ENCODE measurements at regions not wholly inside any gene's neighbourhood (a gene's known extent, or its start where the extent isn't known, plus 50 kb on each side); places are given as distances from the start of the nearest gene placed in this dataset.
"Not testable (repeated sequence)": the region's sequence is repeated elsewhere in the genome, so short reads cannot be mapped to it uniquely, and the experiment has no call there.

DNA sequence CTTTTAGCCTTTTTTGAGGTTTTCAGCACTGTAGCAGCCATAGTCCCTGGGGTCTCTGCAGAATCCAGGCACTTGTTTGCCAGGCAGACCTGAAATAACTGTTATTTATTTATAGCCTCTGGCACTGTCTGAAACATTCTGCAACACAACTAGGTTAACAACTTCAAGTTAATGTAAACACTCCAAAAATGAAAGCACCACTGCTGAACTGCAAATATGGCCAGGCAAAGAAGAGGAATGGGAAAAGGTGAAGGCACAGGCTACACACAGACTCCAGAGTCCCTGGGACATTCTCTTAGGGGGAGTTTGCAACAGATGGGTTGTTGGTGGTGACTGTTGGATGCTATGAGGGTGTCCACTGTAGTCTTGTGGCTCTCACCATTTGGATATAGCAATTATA is 369.0 kb downstream of the MAT2B start:
- TF ChIP-seq, protein P1, sequence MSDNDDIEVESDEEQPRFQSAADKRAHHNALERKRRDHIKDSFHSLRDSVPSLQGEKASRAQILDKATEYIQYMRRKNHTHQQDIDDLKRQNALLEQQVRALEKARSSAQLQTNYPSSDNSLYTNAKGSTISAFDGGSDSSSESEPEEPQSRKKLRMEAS (IDR thresholded peaks at IDR 0.05; ENCODE audit: low read depth, low read length) = no peak
- TF ChIP-seq, protein P2, sequence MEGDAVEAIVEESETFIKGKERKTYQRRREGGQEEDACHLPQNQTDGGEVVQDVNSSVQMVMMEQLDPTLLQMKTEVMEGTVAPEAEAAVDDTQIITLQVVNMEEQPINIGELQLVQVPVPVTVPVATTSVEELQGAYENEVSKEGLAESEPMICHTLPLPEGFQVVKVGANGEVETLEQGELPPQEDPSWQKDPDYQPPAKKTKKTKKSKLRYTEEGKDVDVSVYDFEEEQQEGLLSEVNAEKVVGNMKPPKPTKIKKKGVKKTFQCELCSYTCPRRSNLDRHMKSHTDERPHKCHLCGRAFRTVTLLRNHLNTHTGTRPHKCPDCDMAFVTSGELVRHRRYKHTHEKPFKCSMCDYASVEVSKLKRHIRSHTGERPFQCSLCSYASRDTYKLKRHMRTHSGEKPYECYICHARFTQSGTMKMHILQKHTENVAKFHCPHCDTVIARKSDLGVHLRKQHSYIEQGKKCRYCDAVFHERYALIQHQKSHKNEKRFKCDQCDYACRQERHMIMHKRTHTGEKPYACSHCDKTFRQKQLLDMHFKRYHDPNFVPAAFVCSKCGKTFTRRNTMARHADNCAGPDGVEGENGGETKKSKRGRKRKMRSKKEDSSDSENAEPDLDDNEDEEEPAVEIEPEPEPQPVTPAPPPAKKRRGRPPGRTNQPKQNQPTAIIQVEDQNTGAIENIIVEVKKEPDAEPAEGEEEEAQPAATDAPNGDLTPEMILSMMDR (IDR thresholded peaks at IDR 0.05; ENCODE audit: low read depth, low read length) = no peak
- no peak for TF ChIP-seq MYC (IDR thresholded peaks at IDR 0.05; ENCODE audit: low read depth, low read length)
- no peak for TF ChIP-seq POLR2A (IDR thresholded peaks at IDR 0.05; ENCODE audit: extremely low read depth, insufficient read length)
- H3K4me3 ChIP-seq (ENCODE audit: low read depth, low read length) = no peak overlapping the region
- no peak for DNase-seq (ENCODE audit: low read depth)

DNA sequence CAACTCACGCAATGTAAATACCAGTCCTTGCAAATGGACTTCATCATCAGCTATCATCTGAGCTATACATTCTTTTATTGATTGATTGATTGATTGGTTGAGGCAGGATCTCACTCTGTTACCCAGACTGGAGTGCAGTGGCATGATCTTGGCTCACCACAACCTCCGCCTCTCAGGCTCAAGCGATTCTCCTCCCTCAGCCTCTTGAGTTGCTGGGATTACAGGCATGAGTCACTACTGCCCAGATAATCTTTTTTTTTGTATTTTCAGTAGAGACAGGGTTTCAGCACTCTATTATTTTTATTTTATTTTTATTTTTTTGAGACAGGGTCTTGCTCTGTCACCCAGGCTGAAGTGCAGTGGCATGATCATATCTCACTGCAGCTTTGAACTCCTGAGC is 369.5 kb downstream of the MAT2B start:
- not testable (repeated sequence) for H3K4me3 ChIP-seq (ENCODE audit: low read depth, low read length); DNase-seq (ENCODE audit: low read depth)

DNA sequence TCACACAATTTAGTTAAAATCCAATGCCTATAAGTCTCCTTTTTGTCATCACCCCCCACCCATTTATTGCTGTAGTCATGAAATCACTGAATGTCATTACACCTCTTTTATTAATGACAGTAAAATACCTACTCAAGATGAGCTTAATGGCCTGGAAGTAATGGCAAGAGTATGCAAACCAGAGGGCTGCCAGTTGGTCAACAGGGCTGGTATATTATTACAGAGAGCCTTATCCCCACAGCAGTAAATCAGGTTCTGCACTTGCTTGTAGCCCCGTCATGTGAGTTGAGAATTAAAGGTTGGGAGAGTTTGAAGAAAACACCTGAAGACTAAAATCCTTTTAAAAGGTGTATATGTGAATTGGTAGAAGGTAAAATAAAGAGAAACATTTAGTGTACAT is 372.4 kb downstream of the MAT2B start:
- no peak overlapping the region for H3K4me3 ChIP-seq (ENCODE audit: low read depth, low read length)
- TF ChIP-seq, protein P2 (IDR thresholded peaks at IDR 0.05; ENCODE audit: low read depth, low read length) = no peak
- TF ChIP-seq, protein P1 (IDR thresholded peaks at IDR 0.05; ENCODE audit: low read depth, low read length) = no peak
- TF ChIP-seq MYC (IDR thresholded peaks at IDR 0.05; ENCODE audit: low read depth, low read length) (no peak), POLR2A (IDR thresholded peaks at IDR 0.05; ENCODE audit: extremely low read depth, insufficient read length) (no peak)
- no peak for DNase-seq (ENCODE audit: low read depth)

DNA sequence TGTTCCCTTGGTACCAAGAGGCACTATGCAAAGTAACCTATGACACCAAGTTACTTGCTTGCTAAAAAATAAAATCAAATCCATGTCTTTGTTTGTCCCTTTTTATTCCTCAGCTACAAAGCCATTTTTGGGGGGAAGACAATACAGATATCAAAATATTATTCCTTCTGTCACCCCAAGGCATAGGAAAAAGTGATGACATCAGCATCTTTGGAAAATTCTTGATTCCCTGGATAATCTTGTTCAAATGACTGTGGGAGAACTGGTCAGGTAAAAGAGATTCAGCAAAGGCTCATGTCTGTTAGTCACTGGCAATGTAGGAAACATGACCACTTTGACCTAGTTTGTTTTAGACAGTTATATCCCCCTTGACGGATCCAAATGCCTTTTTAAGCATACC is 373.1 kb downstream of the MAT2B start:
- TF ChIP-seq POLR2A (IDR thresholded peaks at IDR 0.05; ENCODE audit: extremely low read depth, insufficient read length) (no peak), MYC (IDR thresholded peaks at IDR 0.05; ENCODE audit: low read depth, low read length) (no peak)
- TF ChIP-seq, protein P1 (IDR thresholded peaks at IDR 0.05; ENCODE audit: low read depth, low read length) = no peak
- TF ChIP-seq, protein P2 (IDR thresholded peaks at IDR 0.05; ENCODE audit: low read depth, low read length) = no peak
- H3K4me3 ChIP-seq (ENCODE audit: low read depth, low read length) = no peak overlapping the region
- no peak for DNase-seq (ENCODE audit: low read depth)

DNA sequence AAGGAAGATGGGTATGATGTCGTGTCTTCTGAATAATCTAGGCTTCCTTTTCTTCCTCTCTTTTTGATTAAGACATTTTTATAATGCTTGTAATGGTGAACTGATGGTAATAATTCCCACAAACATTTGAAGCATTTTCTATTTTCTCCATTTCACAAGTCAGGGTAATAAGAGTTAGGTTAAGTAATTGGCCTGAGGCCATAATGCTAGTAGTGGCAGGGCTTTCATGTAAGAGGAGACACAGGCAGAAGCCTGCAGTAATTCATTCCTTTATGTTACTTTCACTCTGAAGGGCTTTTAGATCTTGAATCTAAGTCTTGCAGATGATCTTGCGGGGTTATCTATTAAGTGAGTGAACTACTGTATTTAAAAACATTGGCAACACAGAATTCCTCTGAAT is 374.9 kb downstream of the MAT2B start:
- no peak for TF ChIP-seq MYC (IDR thresholded peaks at IDR 0.05; ENCODE audit: low read depth, low read length)
- no peak for TF ChIP-seq POLR2A (IDR thresholded peaks at IDR 0.05; ENCODE audit: extremely low read depth, insufficient read length)
- TF ChIP-seq, protein P1 (IDR thresholded peaks at IDR 0.05; ENCODE audit: low read depth, low read length) = no peak
- TF ChIP-seq, protein P2 (IDR thresholded peaks at IDR 0.05; ENCODE audit: low read depth, low read length) = no peak
- H3K4me3 ChIP-seq (ENCODE audit: low read depth, low read length) = no peak overlapping the region
- DNase-seq (ENCODE audit: low read depth) = no peak

DNA sequence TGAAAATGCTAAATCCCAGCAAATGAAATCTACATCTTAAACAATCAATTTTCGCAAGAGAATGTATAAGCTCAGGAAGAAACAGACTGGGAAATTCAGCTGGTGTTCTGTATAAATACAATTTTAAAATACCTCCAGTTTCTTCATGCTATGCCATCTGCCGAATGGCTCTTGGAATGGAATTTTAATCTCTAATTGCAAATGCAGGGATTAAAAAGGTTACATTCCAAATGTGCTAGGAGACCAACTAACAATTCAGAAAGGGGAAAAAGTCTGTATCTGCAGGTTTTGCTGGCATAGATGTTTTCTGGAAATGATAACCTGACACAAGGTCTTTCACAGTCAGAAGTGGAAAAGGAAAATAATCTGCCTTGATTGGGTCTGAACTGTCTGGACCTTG is 379.7 kb downstream of the MAT2B start:
- TF ChIP-seq MYC (IDR thresholded peaks at IDR 0.05; ENCODE audit: low read depth, low read length) = no peak
- TF ChIP-seq, protein P2 (IDR thresholded peaks at IDR 0.05; ENCODE audit: low read depth, low read length) = no peak
- TF ChIP-seq POLR2A (IDR thresholded peaks at IDR 0.05; ENCODE audit: extremely low read depth, insufficient read length) = no peak
- TF ChIP-seq, protein P1 (IDR thresholded peaks at IDR 0.05; ENCODE audit: low read depth, low read length) = no peak
- no peak for DNase-seq (ENCODE audit: low read depth)
- H3K4me3 ChIP-seq (ENCODE audit: low read depth, low read length) = no peak overlapping the region

All from NB4 (cell line).